GM21360 (cell line): ENCODE measurements at regions not wholly inside any gene's neighbourhood (a gene's known extent, or its start where the extent isn't known, plus 50 kb on each side); places are given as distances from the start of the nearest gene placed in this dataset.

Experiments
- ATAC-seq: cut with Tn5 transposase; IDR thresholded peaks from one replicate; pipeline ENCODE4 v1.9.1; 2021; ENCODE audit warnings: mild to moderate bottlenecking, moderate library complexity; ENCODE audit not compliant: unreplicated experiment

- peak; percentile 99 for ATAC-seq
Measured at GRCh38 chr16:79770244-79771064, 169.9 kb upstream of the MAF start.

DNA sequence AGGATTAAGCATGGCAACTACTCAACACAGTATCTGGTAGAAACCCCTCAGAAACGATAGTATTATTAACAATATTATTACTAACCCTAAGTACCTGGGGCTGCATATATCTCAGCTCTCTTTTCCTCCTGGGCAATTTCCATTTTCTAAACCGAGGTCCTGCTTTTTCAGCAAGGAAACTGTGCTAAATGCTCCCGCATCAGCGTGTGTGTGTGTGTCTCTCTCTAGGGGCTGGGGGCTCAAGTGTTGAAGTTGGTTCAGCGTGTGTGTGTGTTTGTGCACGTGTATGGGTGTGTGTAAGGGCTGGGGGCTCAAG, 169.3 kb upstream of the MAF start:
- no peak for ATAC-seq

GRCh38 chr16:79769270-79769927, 168.9 kb upstream of the MAF start:
- no peak for ATAC-seq

GRCh38 chr16:79768276-79768970, 167.9 kb upstream of the MAF start:
- no peak for ATAC-seq

DNA sequence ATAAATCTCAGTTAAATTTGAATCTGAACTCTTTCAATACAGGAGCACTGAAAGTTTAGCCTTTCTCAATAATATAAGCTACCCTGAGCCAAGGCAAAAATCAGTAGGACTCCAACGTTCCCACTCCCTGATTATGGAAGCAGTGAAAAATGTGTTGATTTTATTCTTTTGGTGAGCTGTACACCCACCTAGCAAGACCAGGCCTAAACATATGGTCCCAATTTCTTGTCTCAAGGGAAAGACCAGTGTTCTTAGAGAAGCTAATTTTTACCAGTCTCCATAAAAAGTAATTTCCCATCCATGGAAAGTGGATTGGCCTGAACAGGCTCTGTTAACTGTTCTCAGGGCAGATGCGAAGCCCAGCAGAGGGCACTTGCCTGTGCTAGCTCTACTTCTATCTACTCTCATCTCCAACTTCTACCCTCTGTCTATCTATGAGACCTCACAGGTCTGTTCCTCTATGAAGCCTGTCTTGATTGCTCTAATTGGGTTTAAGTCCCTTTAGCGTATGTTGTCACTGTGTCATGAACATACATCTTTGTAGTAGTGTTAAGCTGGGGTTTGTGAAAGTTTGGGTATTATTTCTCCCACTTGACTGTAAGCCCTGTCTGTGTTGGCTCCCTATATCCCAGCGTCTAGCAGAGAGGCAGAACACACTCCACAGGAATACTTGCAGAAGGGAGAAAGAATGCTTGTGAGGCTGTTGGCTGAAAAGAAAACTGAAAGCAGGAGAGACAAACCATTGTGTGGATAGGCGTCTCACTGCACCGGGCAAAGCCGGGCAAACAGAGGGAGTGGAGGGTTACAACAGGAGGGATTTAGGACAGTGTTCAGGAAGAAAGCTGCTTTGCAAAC, 167.1 kb upstream of the MAF start:
- ATAC-seq = no peak

- ATAC-seq = no peak
Measured at GRCh38 chr16:79765901-79766394, 165.4 kb upstream of the MAF start.

GRCh38 chr16:79765431-79765830, 164.9 kb upstream of the MAF start:
- ATAC-seq = no peak

DNA sequence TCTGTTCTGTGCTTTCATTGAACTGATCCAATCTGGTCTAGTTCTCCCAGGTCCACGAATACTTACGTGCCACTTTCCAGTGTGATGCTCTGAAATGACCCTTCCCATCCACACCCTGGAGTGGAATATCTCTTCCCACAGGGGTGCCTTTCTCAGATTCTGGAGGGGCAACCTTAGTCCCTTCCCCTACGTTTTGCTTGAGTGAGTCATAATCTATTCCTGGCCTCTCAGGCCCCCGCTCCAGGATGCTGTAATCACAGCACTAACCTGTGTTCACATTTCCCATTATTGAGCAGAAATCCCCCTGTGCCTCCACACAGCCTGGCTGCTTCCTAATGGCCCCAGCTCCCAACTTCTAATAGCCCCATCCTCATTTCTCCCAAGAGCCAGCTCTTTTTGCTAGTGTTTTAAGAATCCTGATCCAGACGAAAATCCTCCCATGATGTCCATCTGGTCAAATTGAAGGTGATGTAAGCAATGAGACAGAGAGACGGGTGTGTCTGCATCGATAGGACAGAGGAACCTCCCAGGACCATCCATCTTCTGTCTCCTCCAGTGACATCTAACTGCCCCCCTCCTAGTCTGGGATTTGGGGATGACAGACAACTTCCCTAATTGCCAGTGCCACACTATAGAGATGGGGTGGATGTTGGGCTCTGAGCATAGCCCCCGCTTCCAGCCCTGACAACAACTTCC, 164.0 kb upstream of the MAF start:
- ATAC-seq = no peak

GRCh38 chr16:79762217-79762616, 161.7 kb upstream of the MAF start:
- no peak for ATAC-seq

- ATAC-seq = no peak
Measured at GRCh38 chr16:79758615-79759346, 158.2 kb upstream of the MAF start.

GRCh38 chr16:79757968-79758367, 157.4 kb upstream of the MAF start:
- ATAC-seq = no peak

DNA sequence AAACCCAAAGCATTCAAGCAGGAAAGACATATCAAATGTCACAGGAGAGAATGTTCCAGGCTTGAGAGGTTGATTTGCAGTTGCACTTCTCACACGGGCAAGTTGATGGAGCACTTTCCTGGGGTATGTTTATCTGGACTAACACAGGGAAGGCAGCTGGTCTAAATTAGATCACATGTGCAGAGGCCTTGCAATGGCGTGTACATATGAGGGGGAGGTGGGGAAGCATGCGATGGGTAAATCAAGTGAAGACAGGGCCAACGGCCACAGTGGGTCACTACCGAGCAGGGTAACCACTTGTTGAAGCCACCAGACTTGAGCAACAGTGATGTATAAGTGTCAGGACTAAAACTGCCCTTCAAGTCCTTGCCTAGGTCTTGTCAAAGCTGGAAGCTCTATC, 156.6 kb upstream of the MAF start:
- no peak for ATAC-seq

DNA sequence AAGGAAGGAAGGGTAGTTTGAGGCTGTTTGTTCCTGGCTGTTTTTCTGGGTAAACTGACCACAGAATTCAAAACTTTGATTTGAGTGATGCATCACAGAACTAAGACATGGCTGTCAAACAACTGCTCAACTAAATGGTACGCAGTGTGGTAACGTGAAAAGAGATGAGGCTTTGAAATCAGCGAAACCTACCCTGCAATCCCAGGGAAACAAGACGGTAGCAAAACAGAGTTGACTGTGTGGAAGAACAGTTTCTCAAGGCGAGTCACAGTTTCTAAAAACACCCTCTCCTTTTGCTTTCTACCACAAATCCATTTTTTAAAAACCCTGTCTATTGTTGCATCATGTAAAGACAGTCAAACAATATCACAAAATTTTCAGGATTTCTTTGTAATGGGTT, 156.0 kb upstream of the MAF start:
- no peak for ATAC-seq

DNA sequence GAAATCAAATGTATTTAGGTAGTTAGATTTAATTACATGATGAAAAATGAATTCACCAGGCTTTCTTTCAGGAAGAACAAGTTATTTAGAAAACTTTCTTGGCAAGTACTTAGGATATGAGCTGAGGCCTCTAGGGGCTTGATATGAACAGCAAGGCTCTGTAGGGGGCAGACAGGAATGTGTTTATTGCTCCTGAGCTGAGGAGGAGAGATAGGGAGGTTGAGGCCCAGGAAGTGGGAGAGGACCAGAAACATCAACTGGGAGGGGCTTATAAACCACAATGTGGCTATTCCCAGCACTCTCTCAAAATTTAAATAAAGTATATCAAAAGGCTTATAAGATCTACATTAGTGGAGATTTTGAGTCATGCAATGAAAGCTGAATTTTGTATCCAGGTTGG, 154.0 kb upstream of the MAF start:
- no peak for ATAC-seq

- no peak for ATAC-seq
Measured at GRCh38 chr16:79754081-79754480, 153.5 kb upstream of the MAF start.

DNA sequence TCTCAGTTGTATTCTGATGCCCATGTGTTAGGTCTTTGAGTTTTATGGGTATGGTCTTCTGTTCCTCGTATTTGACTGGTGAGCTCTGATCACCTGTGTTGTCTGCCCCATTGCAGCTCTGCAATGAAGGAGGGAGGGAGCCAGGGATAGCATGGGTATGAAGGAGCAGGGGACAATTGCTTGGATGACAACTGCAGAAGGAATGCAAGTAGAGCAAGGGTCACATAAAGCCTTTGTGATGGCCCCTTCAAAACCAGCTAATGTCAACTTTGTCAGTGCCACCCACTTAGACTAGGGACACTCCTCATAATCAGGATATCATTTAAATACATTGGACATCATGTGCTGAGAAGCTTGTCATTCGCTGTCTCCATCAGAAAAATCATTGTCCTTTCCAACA, 152.7 kb upstream of the MAF start:
- ATAC-seq = no peak

DNA sequence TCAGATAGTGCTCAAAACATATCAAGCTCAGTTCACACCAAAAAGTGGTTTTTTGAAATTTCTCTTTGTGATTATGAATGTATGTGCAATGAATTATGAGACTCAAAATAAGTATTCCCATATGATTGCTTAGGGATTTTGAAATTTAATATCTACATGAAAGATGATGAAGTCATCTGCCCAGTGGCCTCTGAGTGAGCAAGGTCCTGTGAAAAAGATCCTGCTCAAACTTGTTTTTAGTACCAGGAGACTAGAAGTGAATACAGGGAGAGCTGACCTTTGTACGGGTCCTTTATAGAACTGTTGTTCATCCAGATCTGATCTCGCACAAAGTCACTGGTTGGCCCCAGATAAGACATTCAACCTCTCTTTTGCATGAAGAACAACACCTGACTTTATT, 151.9 kb upstream of the MAF start:
- no peak for ATAC-seq

GRCh38 chr16:79751471-79752184, 151.1 kb upstream of the MAF start:
- no peak for ATAC-seq

DNA sequence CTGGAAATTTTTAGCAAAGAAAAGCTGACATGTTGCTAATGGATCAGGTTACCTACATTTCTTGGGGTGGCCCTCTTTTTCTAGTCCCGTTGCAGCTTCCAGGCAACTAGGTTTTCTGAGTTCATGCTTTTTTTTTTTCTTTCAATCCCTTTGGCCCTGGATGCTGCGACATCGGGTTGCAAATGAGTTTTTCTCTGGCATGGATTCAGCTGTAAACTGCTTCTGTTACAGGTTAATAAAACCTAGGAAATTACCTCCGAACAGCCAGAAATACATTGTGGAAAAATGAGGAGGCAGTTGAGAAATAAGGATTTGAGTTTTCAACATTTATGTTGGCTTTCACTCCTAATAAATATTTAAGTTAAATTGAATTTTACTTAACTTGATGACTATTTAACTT, 149.8 kb upstream of the MAF start:
- ATAC-seq = no peak
